ENCODE measurements at regions not wholly inside any gene's neighbourhood (a gene's known extent, or its start where the extent isn't known, plus 50 kb on each side); places are given as distances from the start of the nearest gene placed in this dataset.
"Not testable (repeated sequence)": the region's sequence is repeated elsewhere in the genome, so short reads cannot be mapped to it uniquely, and the experiment has no call there.

- not testable (repeated sequence) for TF ChIP-seq CTCF (conservative IDR thresholded peaks at IDR 0.05 in 1 of 2, IDR thresholded peaks at IDR 0.05 in 1 of 2; ENCODE audit: extremely low read depth in 1 of 2, insufficient read depth in 1 of 2, low read depth in 1 of 2, low read length in 2 of 2); EZH2 (IDR thresholded peaks at IDR 0.05; ENCODE audit: borderline replicate concordance, low read length)
Observed at GRCh38 chr6:57759850-57760249, 442.4 kb downstream of the PRIM2 start.
